ENCODE measurements at regions not wholly inside any gene's neighbourhood (a gene's known extent, or its start where the extent isn't known, plus 50 kb on each side); places are given as distances from the start of the nearest gene placed in this dataset.

GRCh38 chr5:167754501-167755021 lies 536.9 kb upstream of the WWC1 start:
- TF ChIP-seq GLIS3 (CRISPR knock-in tag; IDR thresholded peaks at IDR 0.05) (no peak), ESRRG (CRISPR knock-in tag; IDR thresholded peaks at IDR 0.05) (no peak), ARNTL (CRISPR knock-in tag; IDR thresholded peaks at IDR 0.05; ENCODE audit: borderline replicate concordance, low read depth) (no peak), ZFP3 (CRISPR knock-in tag; IDR thresholded peaks at IDR 0.05) (no peak), TCF4 (CRISPR knock-in tag; IDR thresholded peaks at IDR 0.05; ENCODE audit: borderline replicate concordance) (no peak), SNAI2 (CRISPR knock-in tag; IDR thresholded peaks at IDR 0.05) (no peak), ZNF565 (CRISPR knock-in tag; conservative IDR thresholded peaks at IDR 0.05; ENCODE audit: low read depth) (no peak), CREB5 (CRISPR knock-in tag; IDR thresholded peaks at IDR 0.05; ENCODE audit: low read depth) (no peak)
- peak; percentile 44 for ATAC-seq

GRCh38 chr5:167755420-167755819 lies 536.0 kb upstream of the WWC1 start:
- no peak for TF ChIP-seq TOX (CRISPR knock-in tag; IDR thresholded peaks at IDR 0.05; ENCODE audit: borderline replicate concordance)
- TF ChIP-seq ESRRG (CRISPR knock-in tag; IDR thresholded peaks at IDR 0.05) = no peak
- no peak for TF ChIP-seq ISL1 (CRISPR knock-in tag; IDR thresholded peaks at IDR 0.05)
- TF ChIP-seq ZFP3 (CRISPR knock-in tag; IDR thresholded peaks at IDR 0.05) = no peak
- no peak for TF ChIP-seq CSRNP3 (CRISPR knock-in tag; IDR thresholded peaks at IDR 0.05)
- TF ChIP-seq RARB (CRISPR knock-in tag; IDR thresholded peaks at IDR 0.05) = no peak
- no peak for TF ChIP-seq TSHZ2 (CRISPR knock-in tag; IDR thresholded peaks at IDR 0.05)
- no peak for TF ChIP-seq ZNF565 (CRISPR knock-in tag; conservative IDR thresholded peaks at IDR 0.05; ENCODE audit: low read depth)
- no peak for TF ChIP-seq ZNF70 (CRISPR knock-in tag; IDR thresholded peaks at IDR 0.05)
- no peak for TF ChIP-seq ARNTL (CRISPR knock-in tag; IDR thresholded peaks at IDR 0.05; ENCODE audit: borderline replicate concordance, low read depth)
- TF ChIP-seq POU6F1 (CRISPR knock-in tag; IDR thresholded peaks at IDR 0.05; ENCODE audit: borderline replicate concordance, low read depth) = no peak
- no peak for TF ChIP-seq PPARA (CRISPR knock-in tag; IDR thresholded peaks at IDR 0.05; ENCODE audit: borderline replicate concordance)
- no peak for TF ChIP-seq SNAI2 (CRISPR knock-in tag; IDR thresholded peaks at IDR 0.05)
- TF ChIP-seq OSR1 (CRISPR knock-in tag; IDR thresholded peaks at IDR 0.05) = no peak
- TF ChIP-seq ZC3H10 (CRISPR knock-in tag; IDR thresholded peaks at IDR 0.05) = no peak
- TF ChIP-seq CREB5 (CRISPR knock-in tag; IDR thresholded peaks at IDR 0.05; ENCODE audit: low read depth) = no peak
- no peak for TF ChIP-seq TCF4 (CRISPR knock-in tag; IDR thresholded peaks at IDR 0.05; ENCODE audit: borderline replicate concordance)
- no peak for TF ChIP-seq GLIS3 (CRISPR knock-in tag; IDR thresholded peaks at IDR 0.05)
- ATAC-seq = no peak

GRCh38 chr5:167759057-167759821 lies 532.2 kb upstream of the WWC1 start:
- ATAC-seq = no peak; the same call in 2 of the 3 replicates

More at GRCh38 chr5:167759057-167759821, 532.2 kb upstream of the WWC1 start:
- 0 out of 2 replicates have a peak, but pooled peaks have one; percentile 6 for TF ChIP-seq ISL1 (CRISPR knock-in tag; IDR thresholded peaks at IDR 0.05)
- TF ChIP-seq TCF4 (CRISPR knock-in tag; IDR thresholded peaks at IDR 0.05; ENCODE audit: borderline replicate concordance) = no peak

Data from SK-N-SH treated with all-trans-retinoic acid at 6 μM for 48 hours (cell line).